HepG2 (cell line): ENCODE measurements at regions not wholly inside any gene's neighbourhood (a gene's known extent, or its start where the extent isn't known, plus 50 kb on each side); places are given as distances from the start of the nearest gene placed in this dataset.

Experiments used
- ATAC-seq: fragments of 200-7000 bp; cut with Tn5 transposase; 3 replicates; pipeline ENCODE4 v1.9.1; 2020; ENCODE audit warnings: mild to moderate bottlenecking, moderate library complexity
- BruUV-seq: library from RNA; stranded (reverse); fragments of 400-500 nt; replicated peaks from 2 replicates; lab custom pipeline; 2021; lab: Mats Ljungman, UMichigan
- CTCF ChIA-PET: fragments of 300-600 bp; formaldehyde crosslinking; extraction: SDS; loops from one replicate; lab custom pipeline; 2021; ENCODE audit warnings: low total read pairs, inconsistent platforms, low intra/inter-chr PET ratio; lab: Yijun Ruan, JAX
- POLR2A ChIA-PET: fragments of 350-600 bp; sonication (Branson Sonifier 250); formaldehyde crosslinking; loops from one replicate; lab custom pipeline; 2020; ENCODE audit warnings: antibody characterized with exemption, inconsistent platforms; lab: Yijun Ruan, JAX
- DNase-seq: peaks from one replicate; pipeline ENCODE4 v3.0.0-alpha.2; 2015; ENCODE audit warnings: low spot score
- FAIRE-seq: peaks from 3 replicates; lab custom pipeline; 2011; peaks lifted over from hg19 to GRCh38; lab: Jason Lieb, UNC
- H2AFZ ChIP-seq: one replicate; pipeline ENCODE4 v1.6.1; 2011; ENCODE audit warnings: low read length, inconsistent platforms
- H3K27ac ChIP-seq: fragments of 300-600 bp; 3 replicates; pipeline ENCODE4 v1.8.0; 2011; ENCODE audit warnings: mixed run types, mild to moderate bottlenecking, mixed read lengths, low read length, inconsistent platforms; ENCODE audit not compliant: insufficient read depth; ENCODE audit errors: extremely low read length
- H3K27me3 ChIP-seq, 2 experiments: fragments of 200-600 bp in 1 of 2; 2 replicates in 1 of 2; 3 replicates in 1 of 2; pipeline versions ENCODE4 v1.6.0 to v1.8.0; 2011; ENCODE audit warnings: low read length in 2 of 2, mild to moderate bottlenecking in 2 of 2, moderate library complexity in 2 of 2, inconsistent platforms in 1 of 2; ENCODE audit not compliant: insufficient read depth in 2 of 2, control insufficient read depth in 1 of 2
- H3K36me3 ChIP-seq, 2 experiments: fragments of 200-600 bp in 1 of 2; replicated peaks in 1 of 2; 2 replicates in 1 of 2; 3 replicates in 1 of 2; pipeline versions ENCODE4 v1.5.1 to v1.8.0; 2011; ENCODE audit warnings: low read length in 2 of 2, inconsistent platforms in 1 of 2; ENCODE audit not compliant: insufficient read depth in 2 of 2, control insufficient read depth in 1 of 2
- H3K4me1 ChIP-seq: 2 replicates; pipeline ENCODE4 v1.5.1; 2012; ENCODE audit warnings: low read length, inconsistent platforms; ENCODE audit not compliant: insufficient read depth
- H3K4me2 ChIP-seq: 2 replicates; pipeline ENCODE4 v1.6.0; 2011; ENCODE audit warnings: low read depth, low read length, inconsistent platforms
- H3K4me3 ChIP-seq, 3 experiments: fragments of 200-600 bp in 1 of 3; sonication (generic), shearing (Covaris generic) in 1 of 3; replicated peaks in 1 of 3; 2 replicates each; pipeline ENCODE4 v1.5.1; 2011 to 2016; ENCODE audit warnings: low read length in 3 of 3, inconsistent platforms in 2 of 3, low read depth in 2 of 3, mild to moderate bottlenecking in 2 of 3, control low read depth in 1 of 3, mixed read lengths in 1 of 3; ENCODE audit not compliant: insufficient read depth in 1 of 3
- H3K79me2 ChIP-seq: one replicate; pipeline ENCODE4 v1.6.1; 2011; ENCODE audit warnings: low read length, inconsistent platforms; ENCODE audit not compliant: insufficient read depth
- H3K9ac ChIP-seq: 2 replicates; pipeline ENCODE4 v1.6.0; 2011; ENCODE audit warnings: mild to moderate bottlenecking, low read depth, low read length, inconsistent platforms; ENCODE audit not compliant: insufficient read depth
- H3K9me3 ChIP-seq: 2 replicates; pipeline ENCODE4 v1.5.1; 2012; ENCODE audit warnings: mild to moderate bottlenecking, low read length
- H4K20me1 ChIP-seq: 2 replicates; pipeline ENCODE4 v1.6.0; 2011; ENCODE audit warnings: inconsistent platforms, mild to moderate bottlenecking, low read length, moderate library complexity; ENCODE audit not compliant: insufficient read depth
- AKNA ChIP-seq: sonication (generic); formaldehyde crosslinking; IDR thresholded peaks from 2 replicates; pipeline ENCODE4 v1.4.0; 2020; ENCODE audit warnings: missing genetic modification reagents, borderline replicate concordance
- E2F1 ChIP-seq: sonication (generic); formaldehyde crosslinking; IDR thresholded peaks from 2 replicates; pipeline ENCODE4 v1.5.0; 2020; ENCODE audit warnings: missing genetic modification reagents
- HOXA3 ChIP-seq: sonication (generic); formaldehyde crosslinking; IDR thresholded peaks from 2 replicates; pipeline ENCODE4 v1.5.0; 2020; ENCODE audit warnings: missing genetic modification reagents
- ISX ChIP-seq: sonication (generic); formaldehyde crosslinking; conservative IDR thresholded peaks from 2 replicates; pipeline ENCODE4 v1.5.0; 2020; ENCODE audit warnings: missing genetic modification reagents
- NFE2L1 ChIP-seq: sonication (generic); formaldehyde crosslinking; IDR thresholded peaks from 2 replicates; pipeline ENCODE4 v1.4.0; 2020; ENCODE audit warnings: missing genetic modification reagents, mild to moderate bottlenecking, borderline replicate concordance
- THRA ChIP-seq: sonication (generic); formaldehyde crosslinking; IDR thresholded peaks from 2 replicates; pipeline ENCODE4 v1.4.0; 2020; ENCODE audit warnings: missing genetic modification reagents, borderline replicate concordance
- TRIM24 ChIP-seq: sonication (generic); formaldehyde crosslinking; IDR thresholded peaks from 2 replicates; pipeline ENCODE4 v1.8.0; 2022; ENCODE audit warnings: mild to moderate bottlenecking, missing genetic modification reagents
- ZEB1 ChIP-seq: IDR thresholded peaks from 2 replicates; pipeline ENCODE4 v1.6.1; 2012; ENCODE audit warnings: mild to moderate bottlenecking, low read depth, inconsistent platforms; ENCODE audit not compliant: insufficient replicate concordance
- ZNF180 ChIP-seq: sonication (generic); formaldehyde crosslinking; IDR thresholded peaks from 2 replicates; pipeline ENCODE4 v1.4.0; 2020; ENCODE audit warnings: low read depth, missing genetic modification reagents, borderline replicate concordance
- ZNF296 ChIP-seq: sonication (generic); formaldehyde crosslinking; conservative IDR thresholded peaks from 2 replicates; pipeline ENCODE4 v1.5.0; 2020; ENCODE audit warnings: mild to moderate bottlenecking, missing genetic modification reagents
- ZNF710 ChIP-seq: sonication (generic); formaldehyde crosslinking; IDR thresholded peaks from 2 replicates; pipeline ENCODE4 v1.5.0; 2020; ENCODE audit warnings: mild to moderate bottlenecking, missing genetic modification reagents, borderline replicate concordance
- ZNF761 ChIP-seq: sonication (generic); formaldehyde crosslinking; conservative IDR thresholded peaks from 2 replicates; pipeline ENCODE4 v1.4.0; 2020; ENCODE audit warnings: mild to moderate bottlenecking, missing genetic modification reagents
- ZNF878 ChIP-seq: sonication (generic); formaldehyde crosslinking; IDR thresholded peaks from 2 replicates; pipeline ENCODE4 v1.8.1; 2023; ENCODE audit warnings: mild to moderate bottlenecking, missing genetic modification reagents, moderate library complexity
- WGBS: methylation state at CpG from one replicate; pipeline ENCODE4 v1.1.6; 2017; ENCODE audit warnings: low lambda C conversion rate; 5-methylcytosine and 5-hydroxymethylcytosine counted together
- in situ Hi-C: cut with HindIII; loops from 2 replicates; pipeline ENCODE4 v1.10.0; 2017; ENCODE audit warnings: low pct_unique_long_range_greater_than_20kb; ENCODE audit not compliant: extremely low pct_ligation_motif_present
- intact Hi-C: fragments of 100-400 bp; cut with micrococcal nuclease; formaldehyde crosslinking; loops from one replicate; pipeline ENCODE4 v1.10.0; 2022; ENCODE audit not compliant: unreplicated experiment

GRCh38 chr18:22277758-22278157 lies 108.4 kb downstream of the GATA6 start:
- H3K27ac ChIP-seq = no peak overlapping the region
- H3K36me3 ChIP-seq = no peaks in the 10 kb centered on the region
- POLR2A ChIA-PET = no interaction called here
- FAIRE-seq (no peak), ATAC-seq (no peak), DNase-seq (no peak)
- no peaks in the 10 kb centered on the region for H3K79me2 ChIP-seq
- BruUV-seq = no TSS peak
- H3K4me3 ChIP-seq = no peak overlapping the region
- no peak for TF ChIP-seq THRA (CRISPR knock-in tag)
- TF ChIP-seq HOXA3 (CRISPR knock-in tag) = no peak
- TF ChIP-seq NFE2L1 (CRISPR knock-in tag) = no peak
- TF ChIP-seq ZNF180 (CRISPR knock-in tag) = no peak
- no peak for TF ChIP-seq ZNF296 (CRISPR knock-in tag)
- no peak for TF ChIP-seq ZNF710 (CRISPR knock-in tag)
- TF ChIP-seq ZNF878 = no peak
- no peak for TF ChIP-seq AKNA
- no peak for TF ChIP-seq ZEB1
- TF ChIP-seq E2F1 (CRISPR knock-in tag) = no peak
- TF ChIP-seq ISX = no peak
- no peak for TF ChIP-seq ZNF761
- no peak for TF ChIP-seq TRIM24 (CRISPR knock-in tag)
- H3K27me3 ChIP-seq = no peaks in the 10 kb centered on the region; a peak in 1 of 5 replicates
- 74% methylated on average over 12 of the region's 12 CpGs for WGBS
- H2AFZ ChIP-seq = no peak overlapping the region
- H3K9ac ChIP-seq = no peak overlapping the region
- H3K4me1 ChIP-seq = peaks cover 22% of the 10 kb centered on the region
- no peaks in the 10 kb centered on the region for H3K9me3 ChIP-seq
- intact Hi-C loops = no loop called here
- H4K20me1 ChIP-seq = no peaks in the 10 kb centered on the region
- no peak overlapping the region for H3K4me2 ChIP-seq
- in situ Hi-C loops = no loop called here
- CTCF ChIA-PET = no interaction called here
